ENCODE measurements at regions not wholly inside any gene's neighbourhood (a gene's known extent, or its start where the extent isn't known, plus 50 kb on each side); places are given as distances from the start of the nearest gene placed in this dataset.
A peak's percentile ranks its signal among the peaks of the same experiment; 100 is the strongest.

DNA sequence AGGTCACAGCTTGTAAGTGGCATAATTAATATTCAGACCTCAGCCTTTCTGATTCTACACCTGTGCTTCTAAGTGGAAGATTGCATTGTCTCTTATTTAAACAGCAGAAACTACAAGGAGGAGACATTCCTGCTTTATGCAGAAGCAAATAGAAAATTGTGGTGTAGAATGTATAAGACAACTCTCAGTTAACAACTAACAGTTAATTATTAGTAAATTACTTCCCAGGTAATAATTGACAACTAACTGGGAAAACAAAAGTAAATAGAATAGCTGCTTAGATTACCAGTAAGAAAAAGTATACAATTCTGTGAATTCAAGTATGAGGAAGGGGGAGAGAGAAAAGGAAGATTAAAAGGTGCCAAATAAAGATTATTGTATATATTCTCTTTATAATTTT is 1210.5 kb upstream of the GYPC start:
- H3K4me3 ChIP-seq (replicated peaks in 1 of 2; ENCODE audit: low read depth in 2 of 2, low read length in 2 of 2), result no peak overlapping the region
- TF ChIP-seq, protein P1, sequence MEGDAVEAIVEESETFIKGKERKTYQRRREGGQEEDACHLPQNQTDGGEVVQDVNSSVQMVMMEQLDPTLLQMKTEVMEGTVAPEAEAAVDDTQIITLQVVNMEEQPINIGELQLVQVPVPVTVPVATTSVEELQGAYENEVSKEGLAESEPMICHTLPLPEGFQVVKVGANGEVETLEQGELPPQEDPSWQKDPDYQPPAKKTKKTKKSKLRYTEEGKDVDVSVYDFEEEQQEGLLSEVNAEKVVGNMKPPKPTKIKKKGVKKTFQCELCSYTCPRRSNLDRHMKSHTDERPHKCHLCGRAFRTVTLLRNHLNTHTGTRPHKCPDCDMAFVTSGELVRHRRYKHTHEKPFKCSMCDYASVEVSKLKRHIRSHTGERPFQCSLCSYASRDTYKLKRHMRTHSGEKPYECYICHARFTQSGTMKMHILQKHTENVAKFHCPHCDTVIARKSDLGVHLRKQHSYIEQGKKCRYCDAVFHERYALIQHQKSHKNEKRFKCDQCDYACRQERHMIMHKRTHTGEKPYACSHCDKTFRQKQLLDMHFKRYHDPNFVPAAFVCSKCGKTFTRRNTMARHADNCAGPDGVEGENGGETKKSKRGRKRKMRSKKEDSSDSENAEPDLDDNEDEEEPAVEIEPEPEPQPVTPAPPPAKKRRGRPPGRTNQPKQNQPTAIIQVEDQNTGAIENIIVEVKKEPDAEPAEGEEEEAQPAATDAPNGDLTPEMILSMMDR (IDR thresholded peaks at IDR 0.05; ENCODE audit: low read depth, low read length), result no peak
- no peak for DNase-seq (ENCODE audit: low read depth in 2 of 2)

DNA sequence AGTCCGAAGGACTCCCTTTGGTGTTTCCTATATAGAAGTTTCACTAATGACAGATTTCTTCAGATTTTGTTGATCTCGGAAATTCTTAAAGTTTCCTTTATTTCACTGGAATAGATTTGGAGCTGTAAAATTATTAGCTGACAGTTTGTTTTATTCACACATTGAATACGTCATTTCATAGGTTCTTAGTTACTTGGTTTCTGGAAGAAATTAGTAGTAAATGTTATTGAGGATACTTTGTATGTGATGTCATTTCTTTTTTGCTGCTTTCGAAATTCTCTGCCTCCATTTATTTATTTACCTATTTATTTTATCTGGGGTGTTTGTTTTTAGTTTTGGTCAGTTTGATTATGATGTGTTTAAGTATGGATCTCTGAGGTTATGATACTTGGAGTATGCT is 1205.9 kb upstream of the GYPC start:
- no peak for DNase-seq (ENCODE audit: low read depth in 2 of 2)
- TF ChIP-seq, protein P1 (IDR thresholded peaks at IDR 0.05; ENCODE audit: low read depth, low read length), result no peak
- H3K4me3 ChIP-seq (replicated peaks in 1 of 2; ENCODE audit: low read depth in 2 of 2, low read length in 2 of 2), result no peak overlapping the region

DNA sequence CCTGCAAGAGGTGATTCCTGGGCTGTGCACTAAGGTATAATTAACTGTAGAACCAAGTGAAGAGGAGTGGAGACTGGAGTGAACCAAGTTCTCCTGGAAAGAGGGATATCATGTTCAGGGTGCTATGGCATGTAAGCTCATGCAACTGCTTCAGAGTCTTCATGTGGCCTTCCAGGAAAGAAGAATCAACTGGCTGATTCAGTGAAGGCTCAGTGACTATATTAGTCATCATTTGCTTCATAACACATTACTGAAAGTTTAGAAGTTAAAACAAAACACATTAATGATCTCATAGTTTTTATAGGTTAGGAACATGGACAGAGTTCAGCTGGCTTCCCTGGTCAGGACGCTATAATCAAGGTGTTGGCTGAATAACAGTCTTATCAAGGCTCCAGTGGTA is 1200.8 kb upstream of the GYPC start:
- H3K4me3 ChIP-seq (replicated peaks in 1 of 2; ENCODE audit: low read depth in 2 of 2, low read length in 2 of 2), result no peak overlapping the region
- TF ChIP-seq, protein P1 (IDR thresholded peaks at IDR 0.05; ENCODE audit: low read depth, low read length), result no peak
- no peak for DNase-seq (ENCODE audit: low read depth in 2 of 2)

DNA sequence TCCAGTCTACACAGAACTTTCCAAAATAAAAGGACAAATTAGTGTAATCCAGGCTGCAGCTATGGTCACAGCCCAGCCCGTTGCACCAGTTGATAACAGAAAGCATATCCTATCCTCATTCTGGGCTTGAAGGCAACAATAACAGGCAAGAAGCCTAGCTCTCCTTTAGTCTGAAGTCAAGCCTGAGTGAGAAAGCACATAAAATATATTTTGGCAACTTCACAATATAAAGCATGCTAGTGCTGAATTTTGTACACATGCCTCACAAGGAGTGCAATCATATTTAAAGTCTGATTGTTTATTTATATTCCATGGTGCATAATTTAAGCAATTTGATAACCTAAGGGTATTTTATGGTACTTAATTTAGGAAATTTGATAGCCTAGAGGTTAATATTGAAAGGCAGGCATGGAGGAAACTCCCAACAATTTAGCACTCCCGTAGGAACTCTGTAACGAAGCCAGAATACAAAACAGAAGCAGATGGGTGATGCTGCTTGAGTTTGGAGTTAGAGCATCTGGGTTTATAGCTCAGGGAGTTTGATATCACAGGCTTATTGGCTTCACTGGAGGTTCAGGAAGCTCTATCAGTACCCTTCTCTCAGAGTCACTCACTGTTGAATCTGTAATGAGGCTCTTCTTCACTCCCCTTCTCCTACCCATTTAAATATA is 1199.1 kb upstream of the GYPC start:
- TF ChIP-seq, protein P1 (IDR thresholded peaks at IDR 0.05; ENCODE audit: low read depth, low read length), result no peak
- DNase-seq (ENCODE audit: low read depth in 2 of 2), result no peak
- H3K4me3 ChIP-seq (replicated peaks in 1 of 2; ENCODE audit: low read depth in 2 of 2, low read length in 2 of 2), result no peak overlapping the region

DNA sequence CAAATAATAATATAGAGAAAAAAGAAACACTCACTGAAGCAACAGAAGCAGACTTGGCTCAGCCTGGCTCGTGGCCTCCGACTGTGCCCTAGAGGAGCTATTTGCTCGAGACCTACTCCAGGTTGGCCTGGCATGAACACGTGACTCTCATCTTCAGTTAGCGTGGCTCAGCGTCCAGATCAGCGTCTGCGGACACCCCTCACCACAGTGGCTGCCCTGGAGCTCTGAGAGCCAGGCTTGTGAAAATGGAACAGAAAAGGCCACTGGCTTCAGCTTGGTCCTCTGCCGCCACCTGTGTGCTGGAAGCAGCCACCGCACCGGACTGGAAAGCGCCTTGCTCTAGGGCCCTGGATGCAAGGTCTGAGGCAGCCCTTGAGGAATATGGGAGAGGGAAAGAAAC is 1184.0 kb upstream of the GYPC start:
- TF ChIP-seq, protein P1 (IDR thresholded peaks at IDR 0.05; ENCODE audit: low read depth, low read length), result peak; percentile 34
- DNase-seq (ENCODE audit: low read depth in 2 of 2), result peak; percentile 0 to 19
- no peak overlapping the region for H3K4me3 ChIP-seq (replicated peaks in 1 of 2; ENCODE audit: low read depth in 2 of 2, low read length in 2 of 2)

DNA sequence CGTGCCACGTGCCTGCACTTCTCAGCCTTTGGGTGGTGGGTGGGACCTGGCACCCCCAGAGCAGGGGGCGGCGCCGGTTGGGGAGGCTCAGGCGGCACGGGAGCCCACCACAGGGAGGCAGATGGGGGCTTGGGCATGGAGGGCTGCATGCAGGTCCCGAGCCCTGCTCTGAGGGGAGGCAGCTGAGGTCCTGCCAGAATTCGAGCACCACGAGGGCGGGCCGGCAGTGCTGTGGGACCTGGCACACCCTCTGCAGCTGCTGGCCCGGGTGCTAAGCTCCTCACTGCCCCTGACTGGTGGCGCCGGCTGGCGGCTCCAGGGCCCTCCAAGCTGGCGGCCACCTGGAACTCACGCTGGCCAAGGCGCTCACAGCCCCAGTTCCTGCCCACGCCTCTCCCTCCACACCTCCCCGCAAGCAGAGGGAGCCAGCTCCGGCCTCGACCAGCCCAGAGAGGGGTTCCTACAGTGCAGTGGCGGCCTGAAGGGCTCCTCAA is 1176.8 kb upstream of the GYPC start:
- TF ChIP-seq, protein P1 (IDR thresholded peaks at IDR 0.05; ENCODE audit: low read depth, low read length), result no peak
- H3K4me3 ChIP-seq (replicated peaks in 1 of 2; ENCODE audit: low read depth in 2 of 2, low read length in 2 of 2), result no peak overlapping the region

DNA sequence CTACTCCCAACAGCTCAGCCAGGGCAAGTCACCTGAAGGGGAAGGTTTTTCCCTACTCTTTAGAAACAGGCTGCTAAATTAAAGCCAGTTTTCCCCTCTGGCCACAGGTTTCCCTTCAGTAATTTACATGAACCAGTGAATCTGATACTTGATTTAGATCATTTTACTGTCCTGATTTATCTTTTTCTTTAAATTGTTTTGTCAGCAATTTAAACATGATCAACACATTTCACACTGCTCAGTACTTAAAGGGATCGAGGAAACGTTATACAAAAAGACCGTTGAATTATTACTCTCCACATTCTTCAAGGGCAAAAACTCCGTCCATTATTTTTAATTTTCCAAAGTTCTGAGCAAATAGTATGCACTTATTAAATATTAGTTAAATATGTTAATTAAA is 1165.7 kb upstream of the GYPC start:
- TF ChIP-seq, protein P1 (IDR thresholded peaks at IDR 0.05; ENCODE audit: low read depth, low read length), result no peak
- no peak for DNase-seq (ENCODE audit: low read depth in 2 of 2)
- no peak overlapping the region for H3K4me3 ChIP-seq (replicated peaks in 1 of 2; ENCODE audit: low read depth in 2 of 2, low read length in 2 of 2)

More for the DNA sequence above, 1176.8 kb upstream of the GYPC start:
- no peak for DNase-seq (ENCODE audit: low read depth in 2 of 2)
